ENCODE measurements at regions not wholly inside any gene's neighbourhood (a gene's known extent, or its start where the extent isn't known, plus 50 kb on each side); places are given as distances from the start of the nearest gene placed in this dataset.

DNA sequence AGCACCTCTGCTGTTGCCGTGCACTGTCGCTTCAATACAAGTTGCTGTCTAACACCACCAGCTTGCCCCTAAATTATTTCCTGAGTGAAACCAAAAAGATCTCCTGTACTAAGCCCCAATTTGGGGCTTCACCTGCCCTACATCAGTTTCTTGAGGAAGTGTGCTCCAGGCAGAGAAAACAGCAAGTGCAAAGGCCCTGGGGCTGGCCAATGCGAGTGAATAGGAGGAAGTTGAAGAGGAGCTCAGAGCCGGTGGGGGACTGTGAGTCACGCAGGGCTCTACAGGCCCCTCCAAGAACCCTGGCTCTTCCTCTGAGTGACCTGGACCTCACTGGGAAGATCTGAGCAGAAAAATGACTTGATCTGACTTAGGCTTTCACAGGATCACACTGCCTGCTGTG lies 117.2 kb downstream of the IPO8 start:
- intact Hi-C loops (cut with DNase I) = no loop called here
- no peaks in the 10 kb centered on the region for H3K36me3 ChIP-seq
- no peak overlapping the region for H3K4me3 ChIP-seq
- H3K9me3 ChIP-seq = no peaks in the 10 kb centered on the region
- DNase-seq (no peak), ATAC-seq (no peak)
- no peaks in the 10 kb centered on the region for H3K4me1 ChIP-seq
- TF ChIP-seq, protein P1, sequence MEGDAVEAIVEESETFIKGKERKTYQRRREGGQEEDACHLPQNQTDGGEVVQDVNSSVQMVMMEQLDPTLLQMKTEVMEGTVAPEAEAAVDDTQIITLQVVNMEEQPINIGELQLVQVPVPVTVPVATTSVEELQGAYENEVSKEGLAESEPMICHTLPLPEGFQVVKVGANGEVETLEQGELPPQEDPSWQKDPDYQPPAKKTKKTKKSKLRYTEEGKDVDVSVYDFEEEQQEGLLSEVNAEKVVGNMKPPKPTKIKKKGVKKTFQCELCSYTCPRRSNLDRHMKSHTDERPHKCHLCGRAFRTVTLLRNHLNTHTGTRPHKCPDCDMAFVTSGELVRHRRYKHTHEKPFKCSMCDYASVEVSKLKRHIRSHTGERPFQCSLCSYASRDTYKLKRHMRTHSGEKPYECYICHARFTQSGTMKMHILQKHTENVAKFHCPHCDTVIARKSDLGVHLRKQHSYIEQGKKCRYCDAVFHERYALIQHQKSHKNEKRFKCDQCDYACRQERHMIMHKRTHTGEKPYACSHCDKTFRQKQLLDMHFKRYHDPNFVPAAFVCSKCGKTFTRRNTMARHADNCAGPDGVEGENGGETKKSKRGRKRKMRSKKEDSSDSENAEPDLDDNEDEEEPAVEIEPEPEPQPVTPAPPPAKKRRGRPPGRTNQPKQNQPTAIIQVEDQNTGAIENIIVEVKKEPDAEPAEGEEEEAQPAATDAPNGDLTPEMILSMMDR (IDR thresholded peaks at IDR 0.05) = no peak
- no peaks in the 10 kb centered on the region for H3K27me3 ChIP-seq
- H3K27ac ChIP-seq = no peak overlapping the region

DNA sequence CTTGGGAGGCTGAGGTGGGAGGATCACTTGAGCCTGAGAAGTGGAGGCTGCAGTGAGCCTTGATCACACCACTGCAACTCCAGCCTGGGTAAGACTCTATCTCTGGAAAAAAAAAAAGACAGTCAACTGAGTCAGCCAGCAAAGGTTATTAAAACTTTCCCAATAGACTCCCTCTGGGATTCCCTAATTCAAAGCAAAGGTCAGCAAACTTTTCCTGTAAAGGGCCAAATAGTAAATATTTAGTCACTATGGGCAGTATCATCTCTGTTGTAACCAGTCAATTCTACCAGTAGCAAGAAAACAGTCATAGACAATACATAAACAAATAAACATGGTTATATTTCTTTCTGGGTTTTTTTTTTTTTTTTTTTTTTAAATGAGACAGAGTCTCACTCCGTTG lies 122.5 kb downstream of the IPO8 start:
- Histone ChIP-seq H3K27ac (no peak overlapping the region), H3K27me3 (no peaks in the 10 kb centered on the region), H3K4me3 (no peak overlapping the region), H3K4me1 (no peaks in the 10 kb centered on the region), H3K9me3 (no peaks in the 10 kb centered on the region), H3K36me3 (no peaks in the 10 kb centered on the region)
- TF ChIP-seq, protein P1 (IDR thresholded peaks at IDR 0.05) = no peak
- DNase-seq (no peak), ATAC-seq (no peak)
- intact Hi-C loops (cut with DNase I) = no loop called here

DNA sequence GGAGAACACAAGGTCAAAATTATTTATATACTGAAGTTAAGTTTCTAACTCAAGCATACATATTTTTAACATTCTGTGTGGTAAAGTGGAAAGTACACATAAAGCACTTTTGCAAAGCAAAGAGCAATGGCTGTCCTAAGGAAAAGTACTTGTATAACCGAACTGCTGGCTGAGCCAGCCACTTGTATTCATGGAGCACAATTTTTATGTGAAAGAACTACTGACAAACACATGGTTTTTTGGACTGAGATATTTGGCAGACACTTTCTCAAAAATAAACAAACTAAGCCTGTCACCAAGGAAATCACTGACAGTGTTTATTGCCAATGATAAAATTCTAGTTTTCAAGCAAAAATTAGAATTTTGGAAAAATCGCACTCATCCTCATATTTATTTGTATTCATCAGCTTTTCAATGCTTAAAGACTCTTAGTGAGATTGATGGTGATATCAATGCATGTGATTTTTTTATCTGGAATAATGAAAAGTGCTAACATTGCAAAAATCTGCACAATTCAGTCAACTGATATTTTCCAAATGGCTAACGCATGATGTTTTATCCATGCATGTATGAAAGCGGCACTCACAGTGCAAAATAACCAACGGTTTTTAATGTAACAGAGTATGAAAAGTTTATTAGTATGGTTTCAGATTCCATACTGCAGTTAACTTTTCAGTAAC lies 125.3 kb downstream of the IPO8 start:
- no peak for ATAC-seq
- no peak for DNase-seq
- no peak overlapping the region for H3K4me3 ChIP-seq
- intact Hi-C loops (cut with DNase I) = no loop called here
- no peaks in the 10 kb centered on the region for H3K4me1 ChIP-seq
- H3K36me3 ChIP-seq = no peaks in the 10 kb centered on the region
- H3K9me3 ChIP-seq = no peaks in the 10 kb centered on the region
- H3K27me3 ChIP-seq = no peaks in the 10 kb centered on the region
- TF ChIP-seq, protein P1 (IDR thresholded peaks at IDR 0.05) = no peak
- no peak overlapping the region for H3K27ac ChIP-seq

DNA sequence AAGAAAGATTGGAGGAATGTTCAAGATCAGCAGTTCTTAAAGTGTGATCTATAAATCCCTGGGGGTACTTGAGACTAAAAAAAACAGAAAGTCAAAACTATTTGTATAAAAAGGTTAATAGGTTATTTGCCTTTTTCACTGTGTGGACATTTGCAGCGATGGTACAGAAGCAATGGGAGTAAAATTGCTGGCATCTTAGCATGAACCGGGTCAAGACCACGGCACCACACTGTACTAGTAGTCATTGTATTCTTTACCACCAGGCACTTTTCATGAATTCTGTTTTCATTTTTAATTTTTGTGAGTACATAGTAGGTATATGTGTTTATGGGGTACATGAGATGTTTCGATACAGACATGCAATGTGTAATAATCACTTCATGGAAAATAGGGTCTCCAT lies 126.2 kb downstream of the IPO8 start:
- ATAC-seq (no peak), DNase-seq (no peak)
- Histone ChIP-seq H3K36me3 (no peaks in the 10 kb centered on the region), H3K4me1 (no peaks in the 10 kb centered on the region), H3K4me3 (no peak overlapping the region), H3K27ac (no peak overlapping the region), H3K9me3 (no peaks in the 10 kb centered on the region), H3K27me3 (no peaks in the 10 kb centered on the region)
- TF ChIP-seq, protein P1 (IDR thresholded peaks at IDR 0.05) = no peak
- intact Hi-C loops (cut with DNase I) = no loop called here

DNA sequence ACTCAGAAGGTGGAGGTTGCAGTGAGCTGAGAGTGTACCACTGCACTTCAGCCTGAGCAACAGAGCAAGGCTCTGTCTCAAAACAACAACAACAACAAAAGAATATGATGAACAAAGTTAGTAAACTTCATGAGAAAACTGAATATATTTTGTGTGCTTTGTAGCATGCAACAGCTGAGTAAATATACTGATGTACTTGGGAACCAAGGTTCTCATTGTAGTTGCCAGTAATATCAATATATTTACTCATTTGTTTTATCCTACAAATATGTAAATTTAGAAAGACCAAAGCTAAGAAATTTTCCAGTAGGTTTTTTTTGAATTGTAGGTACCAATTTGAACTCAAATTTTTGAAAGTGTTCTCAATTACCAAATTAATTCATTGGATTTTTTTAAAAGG lies 127.2 kb downstream of the IPO8 start:
- H3K4me1 ChIP-seq = no peaks in the 10 kb centered on the region
- H3K27me3 ChIP-seq = no peaks in the 10 kb centered on the region
- ATAC-seq (no peak), DNase-seq (no peak)
- intact Hi-C loops (cut with DNase I) = no loop called here
- H3K27ac ChIP-seq = no peak overlapping the region
- H3K9me3 ChIP-seq = no peaks in the 10 kb centered on the region
- H3K36me3 ChIP-seq = no peaks in the 10 kb centered on the region
- H3K4me3 ChIP-seq = no peak overlapping the region
- TF ChIP-seq, protein P1 (IDR thresholded peaks at IDR 0.05) = no peak

DNA sequence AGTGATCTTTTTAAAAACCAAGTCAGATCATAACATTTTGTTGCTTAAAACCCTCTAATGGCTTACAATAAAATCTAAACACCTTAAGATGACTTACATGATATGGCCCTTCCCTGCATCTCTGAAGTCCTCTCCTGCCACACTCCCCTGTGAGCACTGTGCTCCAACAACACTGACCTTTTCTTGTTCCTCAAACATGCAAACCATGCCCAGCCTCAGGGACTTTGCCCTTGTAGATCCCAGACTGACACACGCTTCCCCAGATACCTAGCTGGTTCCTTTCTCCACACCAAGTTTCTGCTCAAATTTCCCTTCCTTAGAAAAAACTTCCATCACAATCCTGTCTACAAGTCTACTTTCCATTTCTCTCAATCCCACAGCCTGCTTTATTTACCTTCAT lies 128.6 kb downstream of the IPO8 start:
- DNase-seq = no peak
- no peak overlapping the region for H3K4me3 ChIP-seq
- H3K27ac ChIP-seq = no peak overlapping the region
- ATAC-seq = no peak
- TF ChIP-seq, protein P1 (IDR thresholded peaks at IDR 0.05) = no peak
- H3K9me3 ChIP-seq = no peaks in the 10 kb centered on the region
- no peaks in the 10 kb centered on the region for H3K27me3 ChIP-seq
- intact Hi-C loops (cut with DNase I) = no loop called here
- H3K4me1 ChIP-seq = no peaks in the 10 kb centered on the region
- H3K36me3 ChIP-seq = no peaks in the 10 kb centered on the region
